WTC11 (cell line): ENCODE measurements at regions not wholly inside any gene's neighbourhood (a gene's known extent, or its start where the extent isn't known, plus 50 kb on each side); places are given as distances from the start of the nearest gene placed in this dataset.
"Not testable (repeated sequence)": the region's sequence is repeated elsewhere in the genome, so short reads cannot be mapped to it uniquely, and the experiment has no call there.

ENCODE experiments used
- ATAC-seq: fragments of 200-7000 bp; cut with Tn5 transposase; 2 replicates; pipeline ENCODE4 v1.10.0; 2021; ENCODE audit warnings: mild to moderate bottlenecking, moderate library complexity
- CTCF ChIA-PET: fragments of 300-600 bp; sonication (Branson Sonifier 250); formaldehyde crosslinking; loops from one replicate; lab custom pipeline; 2021; ENCODE audit warnings: antibody characterized with exemption; lab: Charles Lee
- POLR2A ChIA-PET: fragments of 350-600 bp; sonication (Branson Sonifier 250); formaldehyde crosslinking; loops from one replicate; lab custom pipeline; 2021; ENCODE audit warnings: antibody characterized with exemption; lab: Charles Lee
- DNase-seq: peaks from one replicate; pipeline ENCODE4 v3.0.0; 2021; ENCODE audit warnings: low spot score
- H3K27ac Mint-ChIP-seq: 2 replicates; pipeline ENCODE4 v1.8.0; 2021; ENCODE audit warnings: mixed read lengths
- H3K27me3 Mint-ChIP-seq: 2 replicates; pipeline ENCODE4 v1.8.0; 2021; ENCODE audit warnings: low read depth, mild to moderate bottlenecking, moderate library complexity, mixed read lengths
- H3K36me3 Mint-ChIP-seq: 2 replicates; pipeline ENCODE4 v1.8.0; 2021; ENCODE audit warnings: mixed read lengths
- H3K4me1 Mint-ChIP-seq: 2 replicates; pipeline ENCODE4 v1.8.0; 2022; ENCODE audit warnings: mixed read lengths
- H3K4me3 Mint-ChIP-seq: 2 replicates; pipeline ENCODE4 v1.8.0; 2021; ENCODE audit warnings: mild to moderate bottlenecking, moderate library complexity, mixed read lengths
- H3K9me3 Mint-ChIP-seq: 2 replicates; pipeline ENCODE4 v1.8.0; 2021; ENCODE audit warnings: mixed read lengths
- CBFB ChIP-seq: sonication (generic); formaldehyde crosslinking; IDR thresholded peaks from 2 replicates; pipeline ENCODE4 v1.8.1; 2022; ENCODE audit warnings: mild to moderate bottlenecking, low read depth, missing genetic modification reagents
- CTCF ChIP-seq: fragments of 200-600 bp; IDR thresholded peaks from 2 replicates; pipeline ENCODE4 v1.8.0; 2022; ENCODE audit warnings: antibody characterized with exemption
- ESRRA ChIP-seq: sonication (generic); formaldehyde crosslinking; IDR thresholded peaks from 2 replicates; pipeline ENCODE4 v1.8.1; 2022; ENCODE audit warnings: mild to moderate bottlenecking, missing genetic modification reagents, borderline replicate concordance
- FOXK1 ChIP-seq: sonication (generic); formaldehyde crosslinking; IDR thresholded peaks from 2 replicates; pipeline ENCODE4 v1.8.0; 2022; ENCODE audit warnings: mild to moderate bottlenecking, moderate library complexity, missing genetic modification reagents
- GTF2I ChIP-seq: fragments of 250-450 bp; sonication (Bioruptor Pico); conservative IDR thresholded peaks from 2 replicates; pipeline ENCODE4 v1.4.0; 2021; ENCODE audit warnings: mild to moderate bottlenecking
- HMGA2 ChIP-seq: fragments of 250-450 bp; sonication (Bioruptor Pico); IDR thresholded peaks from 2 replicates; pipeline ENCODE4 v1.4.0; 2021; ENCODE audit warnings: mild to moderate bottlenecking, moderate library complexity
- JUN ChIP-seq: sonication (generic); formaldehyde crosslinking; IDR thresholded peaks from 2 replicates; pipeline ENCODE4 v1.8.0; 2023; ENCODE audit warnings: mild to moderate bottlenecking, missing genetic modification reagents
- MAX ChIP-seq: sonication (generic); formaldehyde crosslinking; IDR thresholded peaks from 2 replicates; pipeline ENCODE4 v1.8.0; 2022; ENCODE audit warnings: mild to moderate bottlenecking, missing genetic modification reagents
- NFE2L1 ChIP-seq: sonication (generic); formaldehyde crosslinking; IDR thresholded peaks from 2 replicates; pipeline ENCODE4 v1.8.1; 2023; ENCODE audit warnings: missing genetic modification reagents
- NR3C1 ChIP-seq: sonication (generic); formaldehyde crosslinking; conservative IDR thresholded peaks from 2 replicates; pipeline ENCODE4 v1.8.1; 2023; ENCODE audit warnings: low read depth, mild to moderate bottlenecking, missing genetic modification reagents
- TEAD4 ChIP-seq: sonication (generic); formaldehyde crosslinking; IDR thresholded peaks from 2 replicates; pipeline ENCODE4 v1.8.0; 2022; ENCODE audit warnings: mild to moderate bottlenecking, missing genetic modification reagents
- TP53 ChIP-seq: sonication (generic); formaldehyde crosslinking; IDR thresholded peaks from 2 replicates; pipeline ENCODE4 v1.8.1; 2023; ENCODE audit warnings: mild to moderate bottlenecking, missing genetic modification reagents
- ZNF532 ChIP-seq: fragments of 250-450 bp; sonication (Bioruptor Pico); IDR thresholded peaks from 2 replicates; pipeline ENCODE4 v1.9.0; 2021; ENCODE audit warnings: mild to moderate bottlenecking, borderline replicate concordance
- TF ChIP-seq, protein P1 (sequence below): sonication (generic); formaldehyde crosslinking; IDR thresholded peaks from 2 replicates; pipeline ENCODE4 v1.8.1; 2023; ENCODE audit warnings: mild to moderate bottlenecking, missing genetic modification reagents
- TF ChIP-seq, protein P2 (sequence below): sonication (generic); formaldehyde crosslinking; conservative IDR thresholded peaks from 2 replicates; pipeline ENCODE4 v1.8.1; 2022; ENCODE audit warnings: mild to moderate bottlenecking, missing genetic modification reagents
- TF ChIP-seq, protein P3 (sequence below): sonication (generic); formaldehyde crosslinking; IDR thresholded peaks from 2 replicates; pipeline ENCODE4 v1.8.1; 2023; ENCODE audit warnings: mild to moderate bottlenecking, moderate library complexity, missing genetic modification reagents
- TF ChIP-seq, protein P4 (sequence below): sonication (generic); formaldehyde crosslinking; IDR thresholded peaks from 2 replicates; pipeline ENCODE4 v1.8.1; 2023; ENCODE audit warnings: mild to moderate bottlenecking, missing genetic modification reagents, moderate library complexity
- TF ChIP-seq, protein P5 (sequence below): sonication (generic); formaldehyde crosslinking; IDR thresholded peaks from 2 replicates; pipeline ENCODE4 v1.8.1; 2023; ENCODE audit warnings: mild to moderate bottlenecking, missing genetic modification reagents, borderline replicate concordance

GRCh38 chr4:63965875-63966274, 443.4 kb downstream of the TECRL start (continued):
- TF ChIP-seq NR3C1 (CRISPR knock-in tag) (no peak), GTF2I (CRISPR knock-in tag) (no peak), TP53 (no peak), TEAD4 (CRISPR knock-in tag) (no peak), ZNF532 (CRISPR knock-in tag) (no peak), NFE2L1 (no peak), CTCF (no peak), HMGA2 (no peak)
- TF ChIP-seq, protein P1, sequence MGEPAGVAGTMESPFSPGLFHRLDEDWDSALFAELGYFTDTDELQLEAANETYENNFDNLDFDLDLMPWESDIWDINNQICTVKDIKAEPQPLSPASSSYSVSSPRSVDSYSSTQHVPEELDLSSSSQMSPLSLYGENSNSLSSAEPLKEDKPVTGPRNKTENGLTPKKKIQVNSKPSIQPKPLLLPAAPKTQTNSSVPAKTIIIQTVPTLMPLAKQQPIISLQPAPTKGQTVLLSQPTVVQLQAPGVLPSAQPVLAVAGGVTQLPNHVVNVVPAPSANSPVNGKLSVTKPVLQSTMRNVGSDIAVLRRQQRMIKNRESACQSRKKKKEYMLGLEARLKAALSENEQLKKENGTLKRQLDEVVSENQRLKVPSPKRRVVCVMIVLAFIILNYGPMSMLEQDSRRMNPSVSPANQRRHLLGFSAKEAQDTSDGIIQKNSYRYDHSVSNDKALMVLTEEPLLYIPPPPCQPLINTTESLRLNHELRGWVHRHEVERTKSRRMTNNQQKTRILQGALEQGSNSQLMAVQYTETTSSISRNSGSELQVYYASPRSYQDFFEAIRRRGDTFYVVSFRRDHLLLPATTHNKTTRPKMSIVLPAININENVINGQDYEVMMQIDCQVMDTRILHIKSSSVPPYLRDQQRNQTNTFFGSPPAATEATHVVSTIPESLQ, result no peak

- not testable (repeated sequence) for DNase-seq
Measured at GRCh38 chr4:63942706-63943286, 466.5 kb downstream of the TECRL start.

GRCh38 chr4:63937961-63938360, 471.3 kb downstream of the TECRL start:
- ChIA-PET CTCF (no interaction called here), POLR2A (no interaction called here)
- Mint-ChIP-seq H3K4me1 (no peaks in the 10 kb centered on the region), H3K9me3 (peaks cover 5% of the 10 kb centered on the region), H3K27me3 (no peaks in the 10 kb centered on the region), H3K36me3 (no peaks in the 10 kb centered on the region), H3K4me3 (no peak overlapping the region), H3K27ac (no peak overlapping the region)
- no peak for ATAC-seq
- DNase-seq, result no peak
- TF ChIP-seq MAX (CRISPR knock-in tag) (no peak), ESRRA (CRISPR knock-in tag) (no peak), JUN (no peak), CBFB (CRISPR knock-in tag) (no peak), FOXK1 (CRISPR knock-in tag) (no peak)
- TF ChIP-seq, protein P2, sequence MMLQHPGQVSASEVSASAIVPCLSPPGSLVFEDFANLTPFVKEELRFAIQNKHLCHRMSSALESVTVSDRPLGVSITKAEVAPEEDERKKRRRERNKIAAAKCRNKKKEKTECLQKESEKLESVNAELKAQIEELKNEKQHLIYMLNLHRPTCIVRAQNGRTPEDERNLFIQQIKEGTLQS, result no peak
- TF ChIP-seq, protein P3, sequence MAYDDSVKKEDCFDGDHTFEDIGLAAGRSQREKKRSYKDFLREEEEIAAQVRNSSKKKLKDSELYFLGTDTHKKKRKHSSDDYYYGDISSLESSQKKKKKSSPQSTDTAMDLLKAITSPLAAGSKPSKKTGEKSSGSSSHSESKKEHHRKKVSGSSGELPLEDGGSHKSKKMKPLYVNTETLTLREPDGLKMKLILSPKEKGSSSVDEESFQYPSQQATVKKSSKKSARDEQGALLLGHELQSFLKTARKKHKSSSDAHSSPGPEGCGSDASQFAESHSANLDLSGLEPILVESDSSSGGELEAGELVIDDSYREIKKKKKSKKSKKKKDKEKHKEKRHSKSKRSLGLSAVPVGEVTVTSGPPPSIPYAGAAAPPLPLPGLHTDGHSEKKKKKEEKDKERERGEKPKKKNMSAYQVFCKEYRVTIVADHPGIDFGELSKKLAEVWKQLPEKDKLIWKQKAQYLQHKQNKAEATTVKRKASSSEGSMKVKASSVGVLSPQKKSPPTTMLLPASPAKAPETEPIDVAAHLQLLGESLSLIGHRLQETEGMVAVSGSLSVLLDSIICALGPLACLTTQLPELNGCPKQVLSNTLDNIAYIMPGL (CRISPR knock-in tag), result no peak
- TF ChIP-seq, protein P4, sequence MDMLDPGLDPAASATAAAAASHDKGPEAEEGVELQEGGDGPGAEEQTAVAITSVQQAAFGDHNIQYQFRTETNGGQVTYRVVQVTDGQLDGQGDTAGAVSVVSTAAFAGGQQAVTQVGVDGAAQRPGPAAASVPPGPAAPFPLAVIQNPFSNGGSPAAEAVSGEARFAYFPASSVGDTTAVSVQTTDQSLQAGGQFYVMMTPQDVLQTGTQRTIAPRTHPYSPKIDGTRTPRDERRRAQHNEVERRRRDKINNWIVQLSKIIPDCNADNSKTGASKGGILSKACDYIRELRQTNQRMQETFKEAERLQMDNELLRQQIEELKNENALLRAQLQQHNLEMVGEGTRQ (CRISPR knock-in tag), result no peak
- TF ChIP-seq, protein P5, sequence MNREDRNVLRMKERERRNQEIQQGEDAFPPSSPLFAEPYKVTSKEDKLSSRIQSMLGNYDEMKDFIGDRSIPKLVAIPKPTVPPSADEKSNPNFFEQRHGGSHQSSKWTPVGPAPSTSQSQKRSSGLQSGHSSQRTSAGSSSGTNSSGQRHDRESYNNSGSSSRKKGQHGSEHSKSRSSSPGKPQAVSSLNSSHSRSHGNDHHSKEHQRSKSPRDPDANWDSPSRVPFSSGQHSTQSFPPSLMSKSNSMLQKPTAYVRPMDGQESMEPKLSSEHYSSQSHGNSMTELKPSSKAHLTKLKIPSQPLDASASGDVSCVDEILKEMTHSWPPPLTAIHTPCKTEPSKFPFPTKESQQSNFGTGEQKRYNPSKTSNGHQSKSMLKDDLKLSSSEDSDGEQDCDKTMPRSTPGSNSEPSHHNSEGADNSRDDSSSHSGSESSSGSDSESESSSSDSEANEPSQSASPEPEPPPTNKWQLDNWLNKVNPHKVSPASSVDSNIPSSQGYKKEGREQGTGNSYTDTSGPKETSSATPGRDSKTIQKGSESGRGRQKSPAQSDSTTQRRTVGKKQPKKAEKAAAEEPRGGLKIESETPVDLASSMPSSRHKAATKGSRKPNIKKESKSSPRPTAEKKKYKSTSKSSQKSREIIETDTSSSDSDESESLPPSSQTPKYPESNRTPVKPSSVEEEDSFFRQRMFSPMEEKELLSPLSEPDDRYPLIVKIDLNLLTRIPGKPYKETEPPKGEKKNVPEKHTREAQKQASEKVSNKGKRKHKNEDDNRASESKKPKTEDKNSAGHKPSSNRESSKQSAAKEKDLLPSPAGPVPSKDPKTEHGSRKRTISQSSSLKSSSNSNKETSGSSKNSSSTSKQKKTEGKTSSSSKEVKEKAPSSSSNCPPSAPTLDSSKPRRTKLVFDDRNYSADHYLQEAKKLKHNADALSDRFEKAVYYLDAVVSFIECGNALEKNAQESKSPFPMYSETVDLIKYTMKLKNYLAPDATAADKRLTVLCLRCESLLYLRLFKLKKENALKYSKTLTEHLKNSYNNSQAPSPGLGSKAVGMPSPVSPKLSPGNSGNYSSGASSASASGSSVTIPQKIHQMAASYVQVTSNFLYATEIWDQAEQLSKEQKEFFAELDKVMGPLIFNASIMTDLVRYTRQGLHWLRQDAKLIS (CRISPR knock-in tag), result no peak

More at GRCh38 chr4:63942706-63943286, 466.5 kb downstream of the TECRL start:
- H3K9me3 Mint-ChIP-seq, H3K36me3 Mint-ChIP-seq, H3K4me3 Mint-ChIP-seq, H3K27me3 Mint-ChIP-seq, H3K27ac Mint-ChIP-seq, H3K4me1 Mint-ChIP-seq, CTCF ChIA-PET, POLR2A ChIA-PET, ATAC-seq: not testable (repeated sequence)
